NCI-H82 (cell line): ENCODE measurements at regions not wholly inside any gene's neighbourhood (a gene's known extent, or its start where the extent isn't known, plus 50 kb on each side); places are given as distances from the start of the nearest gene placed in this dataset.
"Not testable (repeated sequence)": the region's sequence is repeated elsewhere in the genome, so short reads cannot be mapped to it uniquely, and the experiment has no call there.

Source experiments
- DNase-seq: peaks from one replicate; lab custom pipeline; 2025; lab: John Stamatoyannopoulos, UW

DNA sequence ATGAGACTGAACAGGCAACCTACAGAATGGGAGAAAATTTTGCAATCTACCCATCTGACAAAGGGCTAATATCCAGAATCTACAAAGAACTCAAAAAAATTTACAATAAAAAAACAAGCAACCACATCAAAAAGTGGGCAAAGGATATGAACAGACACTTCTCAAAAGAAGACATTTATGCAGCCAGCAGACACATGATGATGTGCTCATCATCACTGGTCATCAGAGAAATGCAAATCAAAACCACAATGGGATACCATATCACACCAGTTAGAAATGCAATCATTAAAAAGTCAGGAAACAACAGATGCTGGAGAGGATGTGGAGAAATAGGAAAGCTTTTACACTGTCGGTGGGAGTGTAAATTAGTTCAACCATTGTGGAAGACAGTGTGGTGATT, 51.7 kb upstream of the PAXBP1 start:
- not testable (repeated sequence) for DNase-seq

- no peak for DNase-seq
These were observed 53.4 kb upstream of the PAXBP1 start for GRCh38 chr21:32824950-32825349.

DNA sequence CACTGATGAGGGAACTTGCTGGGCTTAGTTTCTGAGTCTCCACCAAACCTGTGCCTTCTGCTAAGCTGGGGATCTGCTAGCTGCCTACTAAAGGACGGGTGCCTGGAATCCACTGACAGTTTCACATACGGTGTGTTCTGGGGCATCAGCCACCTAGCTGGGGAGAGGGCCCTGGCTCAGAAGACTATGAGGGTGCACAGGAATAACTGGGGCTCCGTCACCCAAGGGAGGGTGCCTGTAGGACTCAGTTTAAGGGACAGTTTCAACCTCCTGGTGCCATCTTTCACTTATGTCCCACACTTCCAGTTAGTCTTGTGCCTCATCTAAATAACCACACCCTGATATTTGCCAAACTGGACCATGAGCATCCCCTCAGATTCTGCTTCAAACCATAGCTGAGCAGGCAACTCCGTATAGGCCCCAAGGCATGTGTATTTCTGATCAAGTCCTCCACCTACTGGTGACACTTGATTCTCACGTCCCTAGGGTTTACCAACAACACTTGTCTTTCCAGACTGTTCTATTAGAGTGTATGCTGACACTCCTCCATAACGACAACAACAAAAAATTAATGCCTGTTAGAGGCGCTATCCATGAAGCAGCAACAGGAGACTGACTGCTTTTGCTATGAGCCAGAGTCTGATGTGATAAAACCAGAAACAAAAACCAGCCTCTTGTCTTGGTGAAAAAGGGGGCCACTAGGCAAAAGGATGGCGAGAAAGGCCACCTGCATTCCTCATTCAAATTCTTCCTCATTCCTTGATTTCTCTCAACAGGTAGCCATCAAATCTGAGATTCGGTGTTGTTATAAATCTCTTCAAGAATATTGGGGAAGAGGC, 55.0 kb upstream of the PAXBP1 start:
- DNase-seq, result peak; percentile 89

DNA sequence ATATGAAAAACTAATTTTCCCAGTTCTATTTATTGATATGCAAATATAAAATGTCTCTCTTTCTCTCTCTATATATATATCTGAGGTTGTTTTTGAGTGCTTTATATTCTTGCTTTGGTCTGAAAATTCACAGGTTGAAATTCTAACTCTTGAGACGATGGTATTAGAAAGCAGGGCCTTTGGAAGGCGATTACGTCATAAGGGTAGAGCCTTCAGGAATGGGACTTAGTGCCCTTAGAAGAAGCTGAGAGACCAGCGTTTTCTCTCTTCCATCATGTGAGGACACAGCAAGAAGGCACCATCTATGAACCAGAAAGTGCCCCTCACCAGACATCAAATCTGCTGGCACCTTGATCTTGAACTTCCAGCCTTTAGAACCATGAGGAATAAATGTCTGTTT, 57.4 kb upstream of the PAXBP1 start:
- DNase-seq, result no peak

DNA sequence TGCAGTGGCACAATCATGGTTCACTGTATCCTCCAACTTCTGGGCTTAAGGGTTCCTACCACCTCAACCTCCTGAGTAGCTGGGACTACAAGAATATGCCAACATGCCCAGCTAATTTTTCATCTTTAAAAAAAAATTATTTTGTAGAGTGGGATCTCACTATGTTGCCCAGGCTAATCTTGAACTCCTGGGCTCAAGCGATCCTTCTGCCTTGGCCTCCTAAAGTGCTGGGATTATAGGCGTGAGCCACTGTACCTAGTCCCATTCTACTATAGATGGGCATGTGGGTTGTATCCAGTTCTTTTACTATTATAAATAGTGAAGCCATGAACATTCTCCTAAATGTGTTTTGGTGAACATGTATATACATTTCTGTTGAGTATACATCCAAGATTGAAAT, 57.9 kb upstream of the PAXBP1 start:
- DNase-seq, result no peak

GRCh38 chr21:32831779-32832178, 60.2 kb upstream of the PAXBP1 start:
- not testable (repeated sequence) for DNase-seq

DNA sequence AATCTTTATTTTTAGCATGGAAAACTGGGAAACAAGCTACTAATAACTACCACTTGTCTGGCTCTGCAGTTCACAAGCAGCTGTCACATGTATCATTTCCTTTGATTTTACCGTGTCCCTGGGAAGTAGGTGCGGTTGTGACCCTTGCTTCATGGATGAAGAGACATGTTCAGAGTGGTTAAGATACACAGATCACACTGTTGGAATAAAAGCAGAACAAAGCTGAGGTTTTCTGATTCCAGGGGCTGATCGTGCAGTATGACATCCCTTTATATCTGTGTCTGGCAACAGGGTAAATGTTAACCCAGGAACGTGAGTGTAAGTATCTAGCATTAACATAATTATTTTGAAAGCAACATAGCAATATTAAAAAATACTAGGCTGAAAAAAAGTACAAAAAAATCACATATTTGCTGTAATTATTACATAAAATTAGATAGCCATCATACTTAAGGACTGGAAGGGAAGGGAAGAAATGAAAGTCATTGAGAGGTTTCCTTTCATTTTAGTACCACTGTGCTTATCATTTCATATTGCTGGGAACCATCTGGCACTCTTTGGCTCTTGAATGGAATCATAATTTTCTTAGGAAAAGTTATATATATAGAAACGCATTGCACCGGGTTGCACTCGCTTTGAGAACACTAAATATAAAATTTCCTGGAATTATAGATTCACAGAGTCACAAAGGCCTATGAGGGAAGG, 62.8 kb upstream of the PAXBP1 start:
- no peak for DNase-seq

- DNase-seq, result peak; percentile 42
These were observed 63.3 kb upstream of the PAXBP1 start for GRCh38 chr21:32834916-32835235.

DNA sequence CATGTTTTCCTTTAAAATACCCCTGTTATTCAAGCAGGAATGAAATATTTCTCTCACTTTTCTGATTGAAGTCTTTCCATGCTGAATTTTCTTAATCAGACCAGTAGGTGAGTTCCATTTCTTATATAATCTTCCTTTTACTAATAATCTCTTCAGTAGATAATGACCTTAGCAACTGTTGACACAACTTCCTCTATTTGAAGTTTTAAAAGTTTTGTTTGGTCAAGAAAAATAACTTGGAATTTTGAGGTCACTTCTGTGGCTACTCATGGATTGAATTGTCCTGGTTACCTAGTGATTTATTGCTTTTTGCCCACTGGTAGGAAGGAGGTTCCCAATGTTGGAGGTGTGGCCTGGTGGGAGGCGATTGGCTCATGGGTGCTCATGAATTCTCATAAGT, 70.6 kb upstream of the PAXBP1 start:
- DNase-seq, result no peak

- no peak for DNase-seq
These were observed 72.0 kb upstream of the PAXBP1 start for GRCh38 chr21:32843561-32843960.

GRCh38 chr21:32844076-32844475, 72.5 kb upstream of the PAXBP1 start:
- DNase-seq, result no peak

- DNase-seq, result peak; percentile 80
These were observed 73.3 kb upstream of the PAXBP1 start for GRCh38 chr21:32844653-32845436.

DNA sequence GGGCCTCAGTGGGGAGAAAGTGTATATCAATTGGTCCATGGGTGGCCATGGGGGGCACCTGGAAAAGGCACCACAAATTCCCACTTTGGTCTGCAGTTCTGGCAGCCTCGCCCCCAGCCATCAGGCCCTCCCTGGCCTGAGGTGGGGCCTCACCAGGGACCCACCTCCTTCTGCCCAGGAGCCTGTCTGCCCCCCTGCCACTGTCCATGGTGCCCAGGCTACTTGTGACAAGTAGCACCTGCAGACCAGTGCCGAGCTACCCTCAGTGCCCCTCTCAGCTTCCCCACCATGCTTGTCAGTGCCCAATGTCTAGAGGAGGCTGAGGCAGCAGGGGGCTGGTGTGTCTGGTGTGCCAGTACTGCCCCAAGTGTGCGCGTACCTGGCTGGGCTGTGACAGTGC, 87.1 kb upstream of the PAXBP1 start:
- no peak for DNase-seq

DNA sequence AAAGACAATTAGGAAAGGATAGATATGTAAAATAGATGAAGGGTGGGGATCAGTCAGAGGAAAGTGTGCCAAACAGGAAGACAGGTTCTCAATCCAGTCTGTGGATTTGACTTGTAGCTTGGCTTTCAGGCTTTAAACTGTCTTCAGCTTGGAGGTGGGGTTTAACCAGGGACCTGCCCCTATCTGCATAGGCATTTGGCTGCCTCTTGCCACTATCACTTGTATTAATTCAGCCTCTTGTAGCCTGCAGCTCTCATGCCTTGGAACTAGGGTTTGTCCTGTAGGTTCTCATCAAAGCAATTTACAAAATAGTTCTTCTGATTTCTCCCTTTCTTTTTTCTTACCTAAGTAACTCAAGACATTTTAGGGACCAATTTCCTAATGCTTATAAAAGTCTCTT, 88.8 kb upstream of the PAXBP1 start:
- no peak for DNase-seq

DNA sequence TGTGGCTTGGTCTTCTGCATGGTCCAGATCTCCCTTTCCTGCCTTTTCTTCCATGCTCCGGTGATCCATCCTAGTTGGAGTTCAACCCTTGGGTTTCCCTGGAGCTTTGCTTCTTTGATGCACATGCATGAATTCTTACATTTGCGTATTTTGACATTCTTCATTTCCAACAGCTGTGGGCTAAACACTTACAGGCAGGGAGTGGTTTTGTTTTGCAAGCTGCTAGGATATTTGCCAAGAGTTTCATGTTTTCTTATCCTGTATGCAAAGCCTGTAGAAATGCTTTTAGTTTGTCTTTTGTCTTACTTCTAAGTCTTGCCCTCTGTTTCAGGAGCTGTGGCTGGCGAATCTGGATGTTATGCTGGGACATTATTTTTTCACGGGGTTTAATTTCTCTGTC, 90.3 kb upstream of the PAXBP1 start:
- DNase-seq, result no peak

DNA sequence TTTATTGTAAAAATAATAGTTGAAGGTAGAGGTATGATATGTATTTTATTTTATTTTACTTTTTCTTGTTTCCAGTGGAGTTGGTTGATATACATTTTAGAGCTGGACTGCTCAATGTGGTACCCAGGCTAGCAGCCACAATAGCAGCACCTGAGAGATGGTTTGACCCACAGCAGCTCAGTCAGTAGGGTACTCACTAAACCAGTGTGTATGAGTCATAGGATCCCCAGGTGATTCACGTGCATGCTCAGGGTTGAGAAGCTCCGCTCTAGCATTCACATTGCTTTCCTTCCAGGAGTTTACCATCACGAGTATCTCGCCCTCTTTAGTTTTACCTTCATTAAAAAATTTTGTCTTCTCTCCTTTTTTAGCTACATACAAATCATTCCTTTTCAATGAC, 96.0 kb upstream of the PAXBP1 start:
- no peak for DNase-seq

DNA sequence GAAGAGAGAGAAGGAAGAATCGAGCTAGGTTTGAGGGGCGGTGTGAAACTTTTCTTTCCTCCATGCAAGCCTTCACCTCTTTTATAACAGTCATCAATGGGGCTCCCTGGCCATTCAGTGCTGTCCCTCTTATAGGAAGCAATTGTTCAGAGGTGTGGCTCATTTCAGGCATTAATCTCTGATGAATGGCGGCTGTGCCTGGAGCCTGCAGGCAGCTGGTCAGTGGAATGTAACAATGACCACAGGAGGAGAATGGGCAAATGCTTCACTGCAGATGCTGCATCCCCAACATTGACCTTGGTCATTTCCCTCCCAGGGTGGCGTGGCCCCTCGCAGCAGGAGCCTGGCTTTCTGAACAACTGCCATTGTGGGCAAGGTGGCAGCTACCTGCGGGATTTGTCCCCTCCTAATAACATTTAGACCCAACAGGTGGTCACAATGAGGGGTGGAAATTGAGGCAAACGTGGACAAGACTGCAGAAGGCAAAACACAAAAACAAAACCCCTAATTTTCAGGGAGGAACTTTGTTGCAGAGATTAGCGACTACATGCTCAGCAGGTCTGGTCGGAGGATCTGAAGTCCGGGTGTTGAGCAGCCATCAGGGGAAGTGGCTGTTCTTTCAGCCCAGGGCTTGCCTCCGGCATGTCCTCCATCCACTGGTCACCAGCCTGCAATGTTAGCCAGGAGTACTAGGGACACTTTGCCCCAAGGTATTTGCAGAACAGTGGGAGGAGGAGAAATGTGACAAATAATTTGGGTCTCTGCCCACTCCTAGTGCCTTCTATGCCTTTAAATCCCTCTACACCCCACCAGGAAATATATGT, 97.3 kb upstream of the PAXBP1 start:
- no peak for DNase-seq

DNA sequence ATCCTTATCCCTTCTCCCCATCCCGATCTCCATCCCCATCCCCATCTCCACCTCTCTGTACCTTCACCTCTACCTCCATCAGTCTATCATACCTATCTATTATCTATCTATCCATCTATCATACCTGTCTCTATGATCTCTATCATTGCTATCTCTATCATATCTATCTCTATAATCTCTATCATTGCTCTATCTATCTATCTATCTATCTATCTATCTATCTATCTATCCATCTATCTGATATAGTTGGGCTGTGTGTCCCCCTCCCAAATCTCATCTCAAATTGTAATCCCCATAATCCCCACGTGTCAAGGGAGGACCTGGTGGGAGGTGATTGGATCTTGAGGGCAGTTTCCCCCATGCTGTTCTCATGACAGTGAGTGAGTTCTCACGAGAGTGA, 97.9 kb upstream of the PAXBP1 start:
- DNase-seq, result peak; percentile 55

DNA sequence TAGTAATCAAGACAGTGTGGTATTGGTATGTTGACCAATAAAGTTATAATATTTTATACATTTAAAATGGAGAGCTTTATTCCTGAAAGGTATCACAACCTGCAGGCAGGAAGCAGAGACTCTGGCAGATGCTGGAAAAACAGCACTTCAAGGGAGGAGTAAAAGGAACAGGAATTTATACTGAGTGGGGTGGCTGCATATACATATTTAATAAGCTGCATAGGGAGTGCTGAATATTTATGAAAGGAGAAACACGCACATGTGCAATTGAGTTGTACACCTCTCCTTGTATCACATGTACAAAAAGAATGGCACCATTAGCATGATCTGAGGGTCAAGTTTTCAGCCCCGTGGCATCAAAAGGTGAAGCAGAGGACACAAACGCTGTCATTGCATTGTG, 104.9 kb upstream of the PAXBP1 start:
- DNase-seq, result no peak

GRCh38 chr21:32877888-32878287, 106.3 kb upstream of the PAXBP1 start:
- DNase-seq, result not testable (repeated sequence)

- DNase-seq, result no peak
These were observed 107.1 kb upstream of the PAXBP1 start for GRCh38 chr21:32878661-32879060.

GRCh38 chr21:32881458-32881857, 109.9 kb upstream of the PAXBP1 start:
- DNase-seq, result no peak
